Neural cell (in vitro differentiated cells): ENCODE measurements at regions not wholly inside any gene's neighbourhood (a gene's known extent, or its start where the extent isn't known, plus 50 kb on each side); places are given as distances from the start of the nearest gene placed in this dataset.

Source experiments
- H2AFZ ChIP-seq: fragments of 200-600, 300-800 bp; sonication (generic), shearing (Covaris generic); 2 replicates; pipeline ENCODE4 v1.6.0; 2014; ENCODE audit warnings: low read depth, mild to moderate bottlenecking, antibody characterized with exemption, low read length, moderate library complexity
- H3F3A ChIP-seq: fragments of 200-600 bp; shearing (Covaris generic); 2 replicates; pipeline ENCODE4 v1.6.1; 2016; ENCODE audit warnings: mild to moderate bottlenecking, moderate library complexity, mixed read lengths, antibody characterized with exemption, low read length; ENCODE audit not compliant: insufficient read depth, poor library complexity, severe bottlenecking
- H3K27ac ChIP-seq: fragments of 200-600, 300-800 bp; sonication (generic), shearing (Covaris generic); 2 replicates; pipeline ENCODE4 v1.5.1; 2014; ENCODE audit warnings: mild to moderate bottlenecking, low read length, moderate library complexity
- H3K27me3 ChIP-seq: fragments of 300-800, 200-600 bp; sonication (generic), shearing (Covaris generic); 2 replicates; pipeline ENCODE4 v1.6.0; 2014; ENCODE audit warnings: mild to moderate bottlenecking, low read depth, low read length, moderate library complexity; ENCODE audit not compliant: insufficient read depth
- H3K36me3 ChIP-seq: fragments of 300-800, 200-600 bp; sonication (generic), shearing (Covaris generic); 2 replicates; pipeline ENCODE4 v1.5.1; 2014; ENCODE audit warnings: mild to moderate bottlenecking, antibody characterized with exemption, low read length, moderate library complexity; ENCODE audit not compliant: insufficient read depth
- H3K4me2 ChIP-seq: fragments of 300-800, 200-600 bp; sonication (generic), shearing (Covaris generic); 2 replicates; pipeline ENCODE4 v1.6.0; 2014; ENCODE audit warnings: mild to moderate bottlenecking, low read length
- H3K4me3 ChIP-seq: fragments of 300-800, 200-600 bp; sonication (generic), shearing (Covaris generic); 2 replicates; pipeline ENCODE4 v1.5.1; 2014; ENCODE audit warnings: mild to moderate bottlenecking, low read length, moderate library complexity
- H3K79me2 ChIP-seq: fragments of 200-600 bp; shearing (Covaris generic); replicated peaks from 2 replicates; pipeline ENCODE4 v1.6.0; 2014; ENCODE audit warnings: mild to moderate bottlenecking, low read length, moderate library complexity; ENCODE audit not compliant: insufficient read depth
- H3K9ac ChIP-seq: fragments of 300-800, 200-600 bp; sonication (generic), shearing (Covaris generic); 2 replicates; pipeline ENCODE4 v1.6.1; 2016; ENCODE audit warnings: mild to moderate bottlenecking, low read length, mixed read lengths
- H3K9me2 ChIP-seq: fragments of 200-600 bp; shearing (Covaris generic); 2 replicates; pipeline ENCODE4 v1.6.1; 2016; ENCODE audit warnings: mild to moderate bottlenecking, low read length, mixed read lengths; ENCODE audit not compliant: insufficient read depth
- H3K9me3 ChIP-seq: fragments of 200-600, 300-800 bp; sonication (generic), shearing (Covaris generic); 2 replicates; pipeline ENCODE4 v1.6.1; 2016; ENCODE audit warnings: mild to moderate bottlenecking, mixed run types, low read length, moderate library complexity, mixed read lengths
- H4K20me1 ChIP-seq: fragments of 200-600 bp; shearing (Covaris generic); 2 replicates; pipeline ENCODE4 v1.6.1; 2016; ENCODE audit warnings: mild to moderate bottlenecking, mixed run types; ENCODE audit not compliant: insufficient read depth
- EP300 ChIP-seq: fragments of 450-650 bp; conservative IDR thresholded peaks from 2 replicates; pipeline ENCODE4 v1.6.1; 2014; ENCODE audit warnings: antibody characterized with exemption, mild to moderate bottlenecking, moderate library complexity; ENCODE audit not compliant: poor library complexity, severe bottlenecking
- EZH2 ChIP-seq: fragments of 200-600, 300-800 bp; shearing (Covaris generic), sonication (generic); IDR thresholded peaks from 2 replicates; pipeline ENCODE4 v1.6.1; 2014; ENCODE audit warnings: antibody characterized with exemption, low read length, borderline replicate concordance, mild to moderate bottlenecking; ENCODE audit not compliant: insufficient read depth, poor library complexity, severe bottlenecking
- MXI1 ChIP-seq: fragments of 450-650 bp; conservative IDR thresholded peaks from 2 replicates; pipeline ENCODE4 v1.6.1; 2014; ENCODE audit warnings: antibody characterized with exemption, mild to moderate bottlenecking; ENCODE audit not compliant: poor library complexity, severe bottlenecking
- POLR2AphosphoS5 ChIP-seq: IDR thresholded peaks from 2 replicates; pipeline ENCODE4 v1.6.1; 2012
- RAD21 ChIP-seq: fragments of 450-650 bp; conservative IDR thresholded peaks from 2 replicates; pipeline ENCODE4 v1.6.1; 2014; ENCODE audit warnings: antibody characterized with exemption, mild to moderate bottlenecking, moderate library complexity
- SMC3 ChIP-seq: fragments of 450-650 bp; conservative IDR thresholded peaks from 2 replicates; pipeline ENCODE4 v1.6.1; 2014; ENCODE audit warnings: antibody characterized with exemption, mild to moderate bottlenecking, moderate library complexity; ENCODE audit not compliant: poor library complexity
- TAF1 ChIP-seq: IDR thresholded peaks from 2 replicates; pipeline ENCODE4 v1.6.1; 2012; ENCODE audit warnings: low read depth
- TF ChIP-seq, protein P1 (sequence below): fragments of 450-650 bp; IDR thresholded peaks from 2 replicates; pipeline ENCODE4 v1.5.1; 2014; ENCODE audit warnings: antibody characterized with exemption, mild to moderate bottlenecking, moderate library complexity; ENCODE audit not compliant: poor library complexity, severe bottlenecking
- TF ChIP-seq, protein P2 (sequence below): IDR thresholded peaks from 2 replicates; pipeline ENCODE4 v1.6.1; 2012; ENCODE audit warnings: borderline replicate concordance

DNA sequence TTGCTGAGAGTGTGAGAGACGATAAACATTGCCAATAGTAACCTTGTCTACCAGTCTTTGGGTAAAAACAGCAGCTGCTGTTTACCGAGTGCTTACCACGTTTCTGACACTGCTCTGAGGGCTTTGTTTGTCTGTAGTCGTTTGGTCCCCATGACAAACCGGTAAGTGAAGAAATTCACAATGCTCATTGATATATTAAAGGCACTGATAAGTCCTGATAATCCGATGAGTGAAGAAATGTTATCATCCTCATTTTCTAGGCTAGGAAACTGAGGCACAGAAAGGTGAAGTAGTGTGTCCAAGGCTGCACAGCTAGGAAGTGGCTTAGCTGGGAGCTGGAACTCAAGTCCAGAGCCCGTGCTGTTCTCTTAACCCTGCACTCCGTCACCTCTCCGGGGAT lies 138.6 kb downstream of the SCARB1 start:
- Histone ChIP-seq H3K9me2 (no peaks in the 10 kb centered on the region), H3K79me2 (no peaks in the 10 kb centered on the region), H3K27ac (no peak overlapping the region), H3K36me3 (no peaks in the 10 kb centered on the region), H2AFZ (no peak overlapping the region), H3F3A (no peaks in the 10 kb centered on the region), H4K20me1 (no peaks in the 10 kb centered on the region), H3K4me3 (no peak overlapping the region), H3K9ac (no peak overlapping the region), H3K4me2 (no peak overlapping the region), H3K27me3 (no peaks in the 10 kb centered on the region), H3K9me3 (no peaks in the 10 kb centered on the region)
- TF ChIP-seq EP300 (no peak), SMC3 (no peak), MXI1 (no peak), RAD21 (no peak), POLR2AphosphoS5 (no peak)
- TF ChIP-seq, protein P1, sequence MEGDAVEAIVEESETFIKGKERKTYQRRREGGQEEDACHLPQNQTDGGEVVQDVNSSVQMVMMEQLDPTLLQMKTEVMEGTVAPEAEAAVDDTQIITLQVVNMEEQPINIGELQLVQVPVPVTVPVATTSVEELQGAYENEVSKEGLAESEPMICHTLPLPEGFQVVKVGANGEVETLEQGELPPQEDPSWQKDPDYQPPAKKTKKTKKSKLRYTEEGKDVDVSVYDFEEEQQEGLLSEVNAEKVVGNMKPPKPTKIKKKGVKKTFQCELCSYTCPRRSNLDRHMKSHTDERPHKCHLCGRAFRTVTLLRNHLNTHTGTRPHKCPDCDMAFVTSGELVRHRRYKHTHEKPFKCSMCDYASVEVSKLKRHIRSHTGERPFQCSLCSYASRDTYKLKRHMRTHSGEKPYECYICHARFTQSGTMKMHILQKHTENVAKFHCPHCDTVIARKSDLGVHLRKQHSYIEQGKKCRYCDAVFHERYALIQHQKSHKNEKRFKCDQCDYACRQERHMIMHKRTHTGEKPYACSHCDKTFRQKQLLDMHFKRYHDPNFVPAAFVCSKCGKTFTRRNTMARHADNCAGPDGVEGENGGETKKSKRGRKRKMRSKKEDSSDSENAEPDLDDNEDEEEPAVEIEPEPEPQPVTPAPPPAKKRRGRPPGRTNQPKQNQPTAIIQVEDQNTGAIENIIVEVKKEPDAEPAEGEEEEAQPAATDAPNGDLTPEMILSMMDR, result no peak
- TF ChIP-seq, protein P2, sequence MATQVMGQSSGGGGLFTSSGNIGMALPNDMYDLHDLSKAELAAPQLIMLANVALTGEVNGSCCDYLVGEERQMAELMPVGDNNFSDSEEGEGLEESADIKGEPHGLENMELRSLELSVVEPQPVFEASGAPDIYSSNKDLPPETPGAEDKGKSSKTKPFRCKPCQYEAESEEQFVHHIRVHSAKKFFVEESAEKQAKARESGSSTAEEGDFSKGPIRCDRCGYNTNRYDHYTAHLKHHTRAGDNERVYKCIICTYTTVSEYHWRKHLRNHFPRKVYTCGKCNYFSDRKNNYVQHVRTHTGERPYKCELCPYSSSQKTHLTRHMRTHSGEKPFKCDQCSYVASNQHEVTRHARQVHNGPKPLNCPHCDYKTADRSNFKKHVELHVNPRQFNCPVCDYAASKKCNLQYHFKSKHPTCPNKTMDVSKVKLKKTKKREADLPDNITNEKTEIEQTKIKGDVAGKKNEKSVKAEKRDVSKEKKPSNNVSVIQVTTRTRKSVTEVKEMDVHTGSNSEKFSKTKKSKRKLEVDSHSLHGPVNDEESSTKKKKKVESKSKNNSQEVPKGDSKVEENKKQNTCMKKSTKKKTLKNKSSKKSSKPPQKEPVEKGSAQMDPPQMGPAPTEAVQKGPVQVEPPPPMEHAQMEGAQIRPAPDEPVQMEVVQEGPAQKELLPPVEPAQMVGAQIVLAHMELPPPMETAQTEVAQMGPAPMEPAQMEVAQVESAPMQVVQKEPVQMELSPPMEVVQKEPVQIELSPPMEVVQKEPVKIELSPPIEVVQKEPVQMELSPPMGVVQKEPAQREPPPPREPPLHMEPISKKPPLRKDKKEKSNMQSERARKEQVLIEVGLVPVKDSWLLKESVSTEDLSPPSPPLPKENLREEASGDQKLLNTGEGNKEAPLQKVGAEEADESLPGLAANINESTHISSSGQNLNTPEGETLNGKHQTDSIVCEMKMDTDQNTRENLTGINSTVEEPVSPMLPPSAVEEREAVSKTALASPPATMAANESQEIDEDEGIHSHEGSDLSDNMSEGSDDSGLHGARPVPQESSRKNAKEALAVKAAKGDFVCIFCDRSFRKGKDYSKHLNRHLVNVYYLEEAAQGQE, result no peak

DNA sequence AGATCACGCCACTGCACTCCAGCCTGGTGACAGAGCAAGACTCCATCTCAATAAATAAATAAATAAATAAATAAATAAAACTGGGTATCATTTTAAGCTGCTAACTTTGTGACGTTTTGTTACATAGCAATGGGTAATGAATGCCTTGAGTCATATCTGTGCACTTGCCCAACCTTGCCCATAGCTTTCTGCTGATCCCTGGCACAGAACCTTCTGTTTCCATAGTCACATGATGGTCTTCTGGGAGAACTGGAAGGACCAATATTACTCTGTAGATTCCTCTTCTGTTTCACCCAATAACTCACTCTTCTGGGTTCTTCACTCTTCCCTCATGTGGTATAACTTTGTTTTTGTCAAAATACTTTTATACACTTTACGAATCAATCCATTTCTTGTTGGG lies 140.8 kb downstream of the SCARB1 start:
- H3K27ac ChIP-seq, result no peak overlapping the region
- H3K9ac ChIP-seq, result no peak overlapping the region

More for the DNA sequence above, 140.8 kb downstream of the SCARB1 start:
- Histone ChIP-seq H3F3A (no peaks in the 10 kb centered on the region), H3K9me2 (no peaks in the 10 kb centered on the region), H3K9me3 (no peaks in the 10 kb centered on the region), H3K79me2 (no peaks in the 10 kb centered on the region), H2AFZ (no peak overlapping the region), H3K4me2 (no peak overlapping the region), H3K36me3 (no peaks in the 10 kb centered on the region), H3K27me3 (no peaks in the 10 kb centered on the region), H3K4me3 (no peak overlapping the region), H4K20me1 (no peaks in the 10 kb centered on the region)
- TF ChIP-seq RAD21, result no peak
- no peak for TF ChIP-seq POLR2AphosphoS5
- no peak for TF ChIP-seq EZH2
- TF ChIP-seq EP300, result no peak
- no peak for TF ChIP-seq SMC3
- TF ChIP-seq, protein P2, result no peak
- no peak for TF ChIP-seq TAF1
- TF ChIP-seq MXI1, result no peak
- TF ChIP-seq, protein P1, result no peak
